ENCODE measurements at regions not wholly inside any gene's neighbourhood (a gene's known extent, or its start where the extent isn't known, plus 50 kb on each side); places are given as distances from the start of the nearest gene placed in this dataset.

DNA sequence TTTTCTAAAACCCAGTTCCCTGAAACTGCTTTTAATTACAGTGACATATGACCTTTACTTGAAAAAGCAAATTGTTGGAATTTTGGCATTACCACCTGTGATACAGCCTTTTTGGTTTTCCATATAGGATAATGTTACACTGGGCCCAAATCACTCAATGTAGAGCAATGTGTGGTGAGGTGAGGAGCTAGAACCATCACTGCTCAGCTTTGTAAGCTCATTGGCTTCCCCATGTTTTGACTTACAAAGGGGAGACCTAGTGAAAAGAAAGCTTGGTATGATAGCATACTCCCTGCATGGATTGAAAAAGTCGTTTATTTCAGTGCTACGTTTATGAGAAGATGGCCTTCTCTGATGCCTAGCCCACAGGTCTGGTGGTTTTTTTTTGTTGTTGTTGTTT lies 470.4 kb upstream of the EPHA7 start:
- TF ChIP-seq FOXM1 (IDR thresholded peaks at IDR 0.05; ENCODE audit: borderline replicate concordance) (no peak), NFRKB (IDR thresholded peaks at IDR 0.05) (no peak), LEF1 (IDR thresholded peaks at IDR 0.05; ENCODE audit: borderline replicate concordance) (no peak), TARDBP (IDR thresholded peaks at IDR 0.05) (no peak), SP1 (IDR thresholded peaks at IDR 0.05) (no peak), FOXK2 (IDR thresholded peaks at IDR 0.05) (no peak), CTBP1 (IDR thresholded peaks at IDR 0.05; ENCODE audit: borderline replicate concordance) (no peak), ELF4 (IDR thresholded peaks at IDR 0.05) (no peak), FOXA1 (IDR thresholded peaks at IDR 0.05) (no peak)
- TF ChIP-seq, protein P1, sequence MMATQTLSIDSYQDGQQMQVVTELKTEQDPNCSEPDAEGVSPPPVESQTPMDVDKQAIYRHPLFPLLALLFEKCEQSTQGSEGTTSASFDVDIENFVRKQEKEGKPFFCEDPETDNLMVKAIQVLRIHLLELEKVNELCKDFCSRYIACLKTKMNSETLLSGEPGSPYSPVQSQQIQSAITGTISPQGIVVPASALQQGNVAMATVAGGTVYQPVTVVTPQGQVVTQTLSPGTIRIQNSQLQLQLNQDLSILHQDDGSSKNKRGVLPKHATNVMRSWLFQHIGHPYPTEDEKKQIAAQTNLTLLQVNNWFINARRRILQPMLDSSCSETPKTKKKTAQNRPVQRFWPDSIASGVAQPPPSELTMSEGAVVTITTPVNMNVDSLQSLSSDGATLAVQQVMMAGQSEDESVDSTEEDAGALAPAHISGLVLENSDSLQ (IDR thresholded peaks at IDR 0.05) = no peak
